ENCODE measurements at regions not wholly inside any gene's neighbourhood (a gene's known extent, or its start where the extent isn't known, plus 50 kb on each side); places are given as distances from the start of the nearest gene placed in this dataset.

- no peak for TF ChIP-seq CTCF (IDR thresholded peaks at IDR 0.05; ENCODE audit: insufficient read depth, low read depth, low read length, missing control alignments)
- no peak for DNase-seq (ENCODE audit: low read depth)
- H3K4me3 ChIP-seq (ENCODE audit: low read length), result no peak overlapping the region
Measured at GRCh38 chr5:39668980-39669379, 244.2 kb upstream of the DAB2 start.

GRCh38 chr5:39665328-39665727 lies 240.5 kb upstream of the DAB2 start:
- no peak overlapping the region for H3K4me3 ChIP-seq (ENCODE audit: low read length)
- no peak for TF ChIP-seq CTCF (IDR thresholded peaks at IDR 0.05; ENCODE audit: insufficient read depth, low read depth, low read length, missing control alignments)
- DNase-seq (ENCODE audit: low read depth), result no peak

GRCh38 chr5:39662945-39663344 lies 238.2 kb upstream of the DAB2 start:
- no peak for DNase-seq (ENCODE audit: low read depth)
- H3K4me3 ChIP-seq (ENCODE audit: low read length), result no peak overlapping the region
- no peak for TF ChIP-seq CTCF (IDR thresholded peaks at IDR 0.05; ENCODE audit: insufficient read depth, low read depth, low read length, missing control alignments)

DNA sequence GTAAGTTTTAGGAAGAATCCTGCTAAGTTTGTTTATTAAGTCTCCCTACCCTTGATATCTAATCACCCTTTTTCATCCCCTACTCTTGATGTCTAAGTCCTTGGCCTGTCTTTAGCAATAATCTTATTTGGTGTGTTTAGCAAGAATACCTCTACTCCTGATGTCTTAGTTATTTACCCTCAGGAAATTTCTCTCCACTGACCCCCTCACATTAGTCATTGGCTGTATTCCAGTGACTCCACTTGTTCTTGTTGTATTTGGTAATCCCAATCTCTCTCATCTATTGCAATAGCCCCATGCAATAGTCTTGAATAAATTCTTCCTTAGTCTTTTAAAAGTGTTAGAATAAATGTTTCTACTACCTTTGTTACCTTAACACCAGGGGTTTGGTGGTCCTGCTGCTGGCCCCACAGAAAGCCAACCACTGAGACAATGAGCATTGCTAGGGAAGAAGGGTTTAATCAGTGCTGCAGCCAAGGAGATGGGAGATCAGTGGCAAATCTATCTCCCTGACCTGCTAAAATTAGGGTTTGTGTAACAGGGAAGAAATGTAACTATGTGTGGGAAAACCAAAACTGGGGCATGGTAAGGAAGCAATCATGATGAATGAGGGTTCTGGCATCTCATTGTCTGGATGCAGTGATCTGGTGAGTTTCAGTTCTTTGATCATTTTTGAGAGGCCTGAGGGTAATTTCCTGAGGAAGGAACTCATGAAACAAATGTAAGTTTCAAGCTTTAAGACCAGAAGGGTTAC lies 236.4 kb upstream of the DAB2 start:
- DNase-seq (ENCODE audit: low read depth), result peak; percentile 86
- no peak for TF ChIP-seq CTCF (IDR thresholded peaks at IDR 0.05; ENCODE audit: insufficient read depth, low read depth, low read length, missing control alignments)
- H3K4me3 ChIP-seq (ENCODE audit: low read length), result no peak overlapping the region

DNA sequence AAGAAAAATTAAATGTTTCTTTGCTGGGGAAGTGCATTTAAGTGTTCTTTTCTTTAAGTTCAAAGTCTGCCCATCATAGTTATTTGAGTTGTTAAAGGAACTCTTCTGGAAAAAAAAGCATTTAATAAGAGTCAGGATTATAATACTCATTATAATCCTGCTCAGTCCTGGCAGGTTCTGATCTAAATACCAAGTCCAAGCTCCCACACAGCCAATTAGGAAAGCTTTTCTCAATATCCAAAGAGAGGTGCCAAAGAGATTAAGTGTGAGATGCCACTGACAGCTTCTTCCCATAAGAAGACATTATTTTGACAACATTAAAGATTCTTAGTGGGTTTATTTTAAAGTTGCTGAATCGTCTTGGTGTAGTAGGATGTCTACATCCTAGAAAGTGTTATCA lies 235.2 kb upstream of the DAB2 start:
- no peak overlapping the region for H3K4me3 ChIP-seq (ENCODE audit: low read length)
- TF ChIP-seq CTCF (IDR thresholded peaks at IDR 0.05; ENCODE audit: insufficient read depth, low read depth, low read length, missing control alignments), result no peak
- no peak for DNase-seq (ENCODE audit: low read depth)

GRCh38 chr5:39658866-39659265 lies 234.1 kb upstream of the DAB2 start:
- H3K4me3 ChIP-seq (ENCODE audit: low read length), result no peak overlapping the region
- TF ChIP-seq CTCF (IDR thresholded peaks at IDR 0.05; ENCODE audit: insufficient read depth, low read depth, low read length, missing control alignments), result no peak
- no peak for DNase-seq (ENCODE audit: low read depth)

DNA sequence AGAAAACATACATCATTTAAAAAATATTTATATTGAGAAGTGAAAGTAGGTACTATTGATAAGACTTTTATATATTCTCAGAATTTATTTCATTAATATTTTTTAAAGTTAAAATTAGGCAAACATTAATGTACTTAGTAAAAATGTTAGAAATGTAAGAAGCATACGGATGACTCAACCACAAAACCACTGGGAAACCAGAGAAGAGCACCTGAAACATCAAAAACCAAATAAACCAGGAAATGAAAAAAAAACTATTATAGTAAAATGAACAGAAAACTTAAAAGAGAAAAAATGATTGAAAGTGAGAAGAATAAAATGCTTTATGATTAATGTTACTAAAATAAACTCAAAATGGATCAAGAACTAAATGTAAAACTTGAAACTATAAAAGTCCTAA lies 233.2 kb upstream of the DAB2 start:
- no peak for TF ChIP-seq CTCF (IDR thresholded peaks at IDR 0.05; ENCODE audit: insufficient read depth, low read depth, low read length, missing control alignments)
- no peak for DNase-seq (ENCODE audit: low read depth)
- no peak overlapping the region for H3K4me3 ChIP-seq (ENCODE audit: low read length)
